Upper lobe of left lung (tissue), 6 donors: ENCODE measurements at regions not wholly inside any gene's neighbourhood (a gene's known extent, or its start where the extent isn't known, plus 50 kb on each side); places are given as distances from the start of the nearest gene placed in this dataset.

ENCODE experiments used
- ATAC-seq, 2 donors: fragments of 200-7000 bp; cut with Tn5 transposase; one replicate each; pipeline ENCODE4 v1.9.1; 2022; ENCODE audit warnings: mild to moderate bottlenecking in 2 of 2, moderate library complexity in 2 of 2; ENCODE audit not compliant: low FRiP score in 2 of 2
- DNase-seq, 2 donors: peaks; one replicate each; pipeline ENCODE4 v3.0.0-alpha.2; 2019 to 2020
- H3K27ac ChIP-seq, 4 donors: fragments of 200-600 bp; sonication (generic); one replicate each; pipeline ENCODE4 v1.5.1; 2016 to 2019
- H3K27me3 ChIP-seq, 4 donors: fragments of 200-600 bp; sonication (generic); one replicate each; pipeline ENCODE4 v1.5.1; 2017 to 2019
- H3K36me3 ChIP-seq, 4 donors: fragments of 200-600 bp; sonication (generic); one replicate each; pipeline ENCODE4 v1.5.1; 2016 to 2019
- H3K4me1 ChIP-seq, 4 donors: fragments of 200-600 bp; sonication (generic); one replicate each; pipeline ENCODE4 v1.5.1; 2018 to 2019
- H3K4me3 ChIP-seq, 4 donors: fragments of 200-600 bp; sonication (generic); one replicate each; pipeline ENCODE4 v1.5.1; 2017 to 2019; ENCODE audit warnings: mild to moderate bottlenecking in 2 of 4, moderate library complexity in 1 of 4
- H3K9me3 ChIP-seq, 4 donors: fragments of 200-600 bp; sonication (generic); one replicate each; pipeline ENCODE4 v1.5.1; 2018 to 2019
- CTCF ChIP-seq, 6 experiments: fragments of 450-650 bp in 4 of 6; fragments of 200-600 bp in 2 of 6; sonication (generic) in 2 of 6; IDR thresholded peaks; one replicate each; pipeline ENCODE4 v1.5.1; 2016 to 2019; ENCODE audit warnings: antibody characterized with exemption in 6 of 6
- EP300 ChIP-seq, 4 donors: sonication (generic); formaldehyde crosslinking; IDR thresholded peaks; one replicate each; pipeline ENCODE4 v1.5.1; 2017; ENCODE audit warnings: antibody characterized with exemption in 4 of 4, control low read depth in 2 of 4
- POLR2A ChIP-seq, 4 donors: fragments of 450-650 bp; IDR thresholded peaks; one replicate each; pipeline ENCODE4 v1.5.1; 2016 to 2017; ENCODE audit warnings: antibody characterized with exemption in 4 of 4, mild to moderate bottlenecking in 2 of 4
- POLR2AphosphoS5 ChIP-seq, 2 donors: sonication (generic); formaldehyde crosslinking; IDR thresholded peaks; one replicate each; pipeline ENCODE4 v1.5.1; 2017; ENCODE audit warnings: antibody characterized with exemption in 2 of 2
- WGBS, 2 donors: methylation state at CpG; one replicate each; pipeline ENCODE4 v1.1.5; 2017 to 2018; 5-methylcytosine and 5-hydroxymethylcytosine counted together
- donor health status: DM: no; HTN: no; CAD: no; lungs with moderate emphysema.
- donor health status: DM: no; HTN: yes; CAD: no; lungs with severe emphysema.

- DNase-seq, result no peak
- TF ChIP-seq CTCF (IDR thresholded peaks at IDR 0.05) (no peak), POLR2A (IDR thresholded peaks at IDR 0.05) (no peak), EP300 (IDR thresholded peaks at IDR 0.05) (peak in 1 of 4 donors; percentile 25)
Measured at GRCh38 chr7:42834676-42835075, 77.2 kb downstream of the C7orf25 start.

GRCh38 chr7:42833411-42833810 lies 78.5 kb downstream of the C7orf25 start:
- 28 to 41% methylated on average over 4 of the region's 4 CpGs for WGBS, 2 donors
- Histone ChIP-seq H3K27ac (peak overlapping the region in 3 of 4 donors; percentile 5 to 58 (median 57)), H3K36me3 (no peaks in the 10 kb centered on the region), H3K4me1 (peaks cover 8 to 31% (median 21%) of the 10 kb centered on the region in 4 donors), H3K4me3 (no peak overlapping the region), H3K9me3 (no peaks in the 10 kb centered on the region), H3K27me3 (no peaks in the 10 kb centered on the region)
- no peak for TF ChIP-seq EP300 (IDR thresholded peaks at IDR 0.05)
- TF ChIP-seq CTCF (IDR thresholded peaks at IDR 0.05), result no peak
- no peak for TF ChIP-seq POLR2A (IDR thresholded peaks at IDR 0.05)
- TF ChIP-seq POLR2AphosphoS5 (IDR thresholded peaks at IDR 0.05), result no peak
- ATAC-seq (no peak), DNase-seq (no peak)

More at GRCh38 chr7:42834676-42835075, 77.2 kb downstream of the C7orf25 start:
- Histone ChIP-seq H3K4me3 (no peak overlapping the region), H3K27me3 (no peaks in the 10 kb centered on the region), H3K4me1 (peaks cover 8 to 31% (median 21%) of the 10 kb centered on the region in 4 donors), H3K27ac (no peak overlapping the region), H3K9me3 (no peaks in the 10 kb centered on the region), H3K36me3 (no peaks in the 10 kb centered on the region)
- no peak for ATAC-seq

- peak in 1 of 2 donors; percentile 24 for DNase-seq
Measured at GRCh38 chr7:42832667-42833066, 79.2 kb downstream of the C7orf25 start.

GRCh38 chr7:42831718-42832522 lies 80.0 kb downstream of the C7orf25 start:
- Histone ChIP-seq H3K4me3 (peak overlapping the region in 1 of 4 donors; percentile 8), H3K9me3 (no peaks in the 10 kb centered on the region), H3K27me3 (no peaks in the 10 kb centered on the region), H3K27ac (peak overlapping the region; percentile 13 to 58 (median 46)), H3K36me3 (no peaks in the 10 kb centered on the region), H3K4me1 (peaks cover 8 to 31% (median 21%) of the 10 kb centered on the region in 4 donors)
- ATAC-seq (peak; percentile 74 to 82), DNase-seq (peak in 1 of 2 donors; percentile 61)
- TF ChIP-seq EP300 (IDR thresholded peaks at IDR 0.05), result no peak
- TF ChIP-seq CTCF (IDR thresholded peaks at IDR 0.05), result peak in 5 of 6 experiments; percentile 23 to 50 (median 39)
- WGBS, 2 donors, result 14 to 21% methylated on average over 9 of the region's 9 CpGs

More at GRCh38 chr7:42832667-42833066, 79.2 kb downstream of the C7orf25 start:
- Histone ChIP-seq H3K27ac (peak overlapping the region in 3 of 4 donors; percentile 36 to 58 (median 57)), H3K36me3 (no peaks in the 10 kb centered on the region), H3K27me3 (no peaks in the 10 kb centered on the region), H3K4me3 (no peak overlapping the region), H3K4me1 (peaks cover 8 to 31% (median 21%) of the 10 kb centered on the region in 4 donors), H3K9me3 (no peaks in the 10 kb centered on the region)
- ATAC-seq, result peak; percentile 41 to 58
- TF ChIP-seq EP300 (IDR thresholded peaks at IDR 0.05), result no peak
- TF ChIP-seq POLR2A (IDR thresholded peaks at IDR 0.05), result no peak
- TF ChIP-seq POLR2AphosphoS5 (IDR thresholded peaks at IDR 0.05), result no peak
- TF ChIP-seq CTCF (IDR thresholded peaks at IDR 0.05), result no peak
